ENCODE measurements at regions not wholly inside any gene's neighbourhood (a gene's known extent, or its start where the extent isn't known, plus 50 kb on each side); places are given as distances from the start of the nearest gene placed in this dataset.

GRCh38 chr21:16113052-16113715, 383.4 kb downstream of the USP25 start:
- H4K91ac ChIP-seq (ENCODE audit: low read depth, low read length, poor library complexity), result no peak overlapping the region
- no peak for DNase-seq (ENCODE audit: low spot score)
- no peaks in the 10 kb centered on the region for H3K36me3 ChIP-seq (replicated peaks in 1 of 2; ENCODE audit: control insufficient read depth in 2 of 2, insufficient read depth in 2 of 2, low read length in 2 of 2)
- no peaks in the 10 kb centered on the region for H3K79me1 ChIP-seq (ENCODE audit: low read depth, low read length)
- no peak overlapping the region for H3K14ac ChIP-seq (ENCODE audit: low read length)
- no peak overlapping the region for H2AFZ ChIP-seq (ENCODE audit: low read length)
- no peak overlapping the region for H3K23ac ChIP-seq (ENCODE audit: low read depth, low read length, poor library complexity)
- no peak overlapping the region for H2BK120ac ChIP-seq (ENCODE audit: low read depth, low read length)
- H3K4ac ChIP-seq (ENCODE audit: low read length), result no peak overlapping the region
- H3K9me3 ChIP-seq (replicated peaks in 1 of 2; ENCODE audit: control insufficient read depth in 2 of 2, insufficient read depth in 1 of 2, low read depth in 1 of 2, low read length in 2 of 2), result peaks cover 0 to 13% of the 10 kb centered on the region in 2 donors
- H3K27me3 ChIP-seq (ENCODE audit: control insufficient read depth in 3 of 3, insufficient read depth in 3 of 3, low read depth in 1 of 3, low read length in 3 of 3), result no peaks in the 10 kb centered on the region
- peaks cover 0 to 8% of the 10 kb centered on the region in 2 donors for H3K4me1 ChIP-seq (ENCODE audit: control insufficient read depth in 2 of 2, insufficient read depth in 1 of 2, low read depth in 1 of 2, low read length in 2 of 2)
- H4K8ac ChIP-seq (ENCODE audit: low read depth, low read length), result no peak overlapping the region
- no peak overlapping the region for H3K18ac ChIP-seq (ENCODE audit: low read length)
- H3K4me3 ChIP-seq (ENCODE audit: low read length in 2 of 2), result no peak overlapping the region
- H2BK12ac ChIP-seq (ENCODE audit: low read length), result no peak overlapping the region
- no peak overlapping the region for H2BK15ac ChIP-seq (ENCODE audit: low read length)
- H3K27ac ChIP-seq (replicated peaks; ENCODE audit: low read length), result no peak overlapping the region
- no CpG with 5 or more reads among the region's 2 CpGs for WGBS, 2 donors (ENCODE audit: extremely low coverage in 2 of 2, insufficient read length in 2 of 2, insufficient replicate concordance in 1 of 2)
- no peak overlapping the region for H3K9ac ChIP-seq (ENCODE audit: low read depth, low read length, poor library complexity)
- H3K4me2 ChIP-seq (ENCODE audit: insufficient read depth, low read length, poor library complexity, severe bottlenecking), result no peak overlapping the region
- no peak overlapping the region for H2BK5ac ChIP-seq (ENCODE audit: low read length)
- H2AK5ac ChIP-seq (ENCODE audit: low read depth, low read length), result no peak overlapping the region

- Histone ChIP-seq H3K36me3 (replicated peaks in 1 of 2; ENCODE audit: control insufficient read depth in 2 of 2, insufficient read depth in 2 of 2, low read length in 2 of 2) (no peaks in the 10 kb centered on the region), H3K27me3 (ENCODE audit: control insufficient read depth in 3 of 3, insufficient read depth in 3 of 3, low read depth in 1 of 3, low read length in 3 of 3) (no peaks in the 10 kb centered on the region), H3K4me1 (ENCODE audit: control insufficient read depth in 2 of 2, insufficient read depth in 1 of 2, low read depth in 1 of 2, low read length in 2 of 2) (peaks cover 0 to 8% of the 10 kb centered on the region in 2 donors), H4K91ac (ENCODE audit: low read depth, low read length, poor library complexity) (no peak overlapping the region), H3K9me3 (replicated peaks in 1 of 2; ENCODE audit: control insufficient read depth in 2 of 2, insufficient read depth in 1 of 2, low read depth in 1 of 2, low read length in 2 of 2) (peaks cover 0 to 13% of the 10 kb centered on the region in 2 donors), H3K14ac (ENCODE audit: low read length) (no peak overlapping the region), H2AFZ (ENCODE audit: low read length) (no peak overlapping the region), H3K27ac (replicated peaks; ENCODE audit: low read length) (no peak overlapping the region), H3K4me3 (ENCODE audit: low read length in 2 of 2) (no peak overlapping the region), H2BK15ac (ENCODE audit: low read length) (no peak overlapping the region), H3K4me2 (ENCODE audit: insufficient read depth, low read length, poor library complexity, severe bottlenecking) (no peak overlapping the region), H3K4ac (ENCODE audit: low read length) (no peak overlapping the region), H3K23ac (ENCODE audit: low read depth, low read length, poor library complexity) (no peak overlapping the region), H2BK120ac (ENCODE audit: low read depth, low read length) (no peak overlapping the region), H4K8ac (ENCODE audit: low read depth, low read length) (no peak overlapping the region), H2BK12ac (ENCODE audit: low read length) (no peak overlapping the region), H3K18ac (ENCODE audit: low read length) (no peak overlapping the region), H3K9ac (ENCODE audit: low read depth, low read length, poor library complexity) (no peak overlapping the region), H2BK5ac (ENCODE audit: low read length) (no peak overlapping the region), H3K79me1 (ENCODE audit: low read depth, low read length) (no peaks in the 10 kb centered on the region), H2AK5ac (ENCODE audit: low read depth, low read length) (no peak overlapping the region)
- no CpG with 5 or more reads among the region's 3 CpGs for WGBS, 2 donors (ENCODE audit: extremely low coverage in 2 of 2, insufficient read length in 2 of 2, insufficient replicate concordance in 1 of 2)
- DNase-seq (ENCODE audit: low spot score), result no peak
Measured at GRCh38 chr21:16115461-16115860, 385.7 kb downstream of the USP25 start.

GRCh38 chr21:16116069-16116468, 386.3 kb downstream of the USP25 start:
- no peak for DNase-seq (ENCODE audit: low spot score)
- Histone ChIP-seq H3K14ac (ENCODE audit: low read length) (no peak overlapping the region), H3K27me3 (ENCODE audit: control insufficient read depth in 3 of 3, insufficient read depth in 3 of 3, low read depth in 1 of 3, low read length in 3 of 3) (no peaks in the 10 kb centered on the region), H3K18ac (ENCODE audit: low read length) (no peak overlapping the region), H2BK15ac (ENCODE audit: low read length) (no peak overlapping the region), H3K9me3 (replicated peaks in 1 of 2; ENCODE audit: control insufficient read depth in 2 of 2, insufficient read depth in 1 of 2, low read depth in 1 of 2, low read length in 2 of 2) (peaks cover 0 to 13% of the 10 kb centered on the region in 2 donors), H4K91ac (ENCODE audit: low read depth, low read length, poor library complexity) (no peak overlapping the region), H3K9ac (ENCODE audit: low read depth, low read length, poor library complexity) (no peak overlapping the region), H2BK5ac (ENCODE audit: low read length) (no peak overlapping the region), H3K4me2 (ENCODE audit: insufficient read depth, low read length, poor library complexity, severe bottlenecking) (no peak overlapping the region), H3K4me3 (ENCODE audit: low read length in 2 of 2) (no peak overlapping the region), H2AK5ac (ENCODE audit: low read depth, low read length) (no peak overlapping the region), H3K23ac (ENCODE audit: low read depth, low read length, poor library complexity) (no peak overlapping the region), H2BK12ac (ENCODE audit: low read length) (no peak overlapping the region), H3K79me1 (ENCODE audit: low read depth, low read length) (no peaks in the 10 kb centered on the region), H3K27ac (replicated peaks; ENCODE audit: low read length) (no peak overlapping the region), H3K4ac (ENCODE audit: low read length) (no peak overlapping the region), H4K8ac (ENCODE audit: low read depth, low read length) (no peak overlapping the region), H3K4me1 (ENCODE audit: control insufficient read depth in 2 of 2, insufficient read depth in 1 of 2, low read depth in 1 of 2, low read length in 2 of 2) (peaks cover 0 to 8% of the 10 kb centered on the region in 2 donors), H3K36me3 (replicated peaks in 1 of 2; ENCODE audit: control insufficient read depth in 2 of 2, insufficient read depth in 2 of 2, low read length in 2 of 2) (no peaks in the 10 kb centered on the region), H2BK120ac (ENCODE audit: low read depth, low read length) (no peak overlapping the region), H2AFZ (ENCODE audit: low read length) (no peak overlapping the region)
- WGBS, 2 donors (ENCODE audit: extremely low coverage in 2 of 2, insufficient read length in 2 of 2, insufficient replicate concordance in 1 of 2), result no CpG with 5 or more reads among the region's 2 CpGs

GRCh38 chr21:16116798-16117197, 387.0 kb downstream of the USP25 start:
- Histone ChIP-seq H2AK5ac (ENCODE audit: low read depth, low read length) (no peak overlapping the region), H3K4ac (ENCODE audit: low read length) (no peak overlapping the region), H3K14ac (ENCODE audit: low read length) (no peak overlapping the region), H2BK120ac (ENCODE audit: low read depth, low read length) (no peak overlapping the region), H2BK5ac (ENCODE audit: low read length) (no peak overlapping the region), H3K27ac (replicated peaks; ENCODE audit: low read length) (no peak overlapping the region), H3K36me3 (replicated peaks in 1 of 2; ENCODE audit: control insufficient read depth in 2 of 2, insufficient read depth in 2 of 2, low read length in 2 of 2) (no peaks in the 10 kb centered on the region), H4K8ac (ENCODE audit: low read depth, low read length) (no peak overlapping the region), H2BK15ac (ENCODE audit: low read length) (no peak overlapping the region), H2AFZ (ENCODE audit: low read length) (no peak overlapping the region), H4K91ac (ENCODE audit: low read depth, low read length, poor library complexity) (no peak overlapping the region), H3K4me1 (ENCODE audit: control insufficient read depth in 2 of 2, insufficient read depth in 1 of 2, low read depth in 1 of 2, low read length in 2 of 2) (peaks cover 0 to 8% of the 10 kb centered on the region in 2 donors), H3K9me3 (replicated peaks in 1 of 2; ENCODE audit: control insufficient read depth in 2 of 2, insufficient read depth in 1 of 2, low read depth in 1 of 2, low read length in 2 of 2) (peaks cover 0 to 13% of the 10 kb centered on the region in 2 donors), H3K4me2 (ENCODE audit: insufficient read depth, low read length, poor library complexity, severe bottlenecking) (no peak overlapping the region), H3K23ac (ENCODE audit: low read depth, low read length, poor library complexity) (no peak overlapping the region), H2BK12ac (ENCODE audit: low read length) (no peak overlapping the region), H3K79me1 (ENCODE audit: low read depth, low read length) (peaks cover 2% of the 10 kb centered on the region), H3K27me3 (ENCODE audit: control insufficient read depth in 3 of 3, insufficient read depth in 3 of 3, low read depth in 1 of 3, low read length in 3 of 3) (no peaks in the 10 kb centered on the region), H3K9ac (ENCODE audit: low read depth, low read length, poor library complexity) (no peak overlapping the region), H3K4me3 (ENCODE audit: low read length in 2 of 2) (no peak overlapping the region), H3K18ac (ENCODE audit: low read length) (no peak overlapping the region)
- DNase-seq (ENCODE audit: low spot score), result no peak
- WGBS, 2 donors (ENCODE audit: extremely low coverage in 2 of 2, insufficient read length in 2 of 2, insufficient replicate concordance in 1 of 2), result no CpG with 5 or more reads among the region's 1 CpG

Measured in neuronal stem cell (in vitro differentiated cells).